ENCODE measurements at regions not wholly inside any gene's neighbourhood (a gene's known extent, or its start where the extent isn't known, plus 50 kb on each side); places are given as distances from the start of the nearest gene placed in this dataset.
A peak's percentile ranks its signal among the peaks of the same experiment; 100 is the strongest.
"Not testable (repeated sequence)": the region's sequence is repeated elsewhere in the genome, so short reads cannot be mapped to it uniquely, and the experiment has no call there.

GRCh38 chr3:150300388-150300787 is 107.7 kb upstream of the TSC22D2 start:
- no peak for DNase-seq

GRCh38 chr3:150299201-150299600 is 108.9 kb upstream of the TSC22D2 start:
- no peak for DNase-seq

- DNase-seq = no peak
Measured at GRCh38 chr3:150296966-150297365, 111.1 kb upstream of the TSC22D2 start.

- no peak for DNase-seq
Measured at GRCh38 chr3:150296123-150296735, 111.9 kb upstream of the TSC22D2 start.

- DNase-seq = no peak
Measured at GRCh38 chr3:150293401-150294001, 114.6 kb upstream of the TSC22D2 start.

- no peak for DNase-seq
Measured at GRCh38 chr3:150292891-150293290, 115.2 kb upstream of the TSC22D2 start.

GRCh38 chr3:150291515-150291914 is 116.6 kb upstream of the TSC22D2 start:
- DNase-seq = no peak

- DNase-seq = peak in 1 of 2 experiments; percentile 6
Measured at GRCh38 chr3:150286390-150287147, 121.5 kb upstream of the TSC22D2 start.

GRCh38 chr3:150285601-150286000 is 122.5 kb upstream of the TSC22D2 start:
- no peak for DNase-seq

- DNase-seq = no peak
Measured at GRCh38 chr3:150278843-150279381, 129.2 kb upstream of the TSC22D2 start.

- DNase-seq = no peak
Measured at GRCh38 chr3:150278195-150278594, 129.9 kb upstream of the TSC22D2 start.

- no peak for DNase-seq
Measured at GRCh38 chr3:150277444-150277843, 130.7 kb upstream of the TSC22D2 start.

- no peak for DNase-seq
Measured at GRCh38 chr3:150275941-150276340, 132.2 kb upstream of the TSC22D2 start.

- no peak for DNase-seq
Measured at GRCh38 chr3:150274372-150274771, 133.7 kb upstream of the TSC22D2 start.

GRCh38 chr3:150273396-150273795 is 134.7 kb upstream of the TSC22D2 start:
- DNase-seq = no peak

- no peak for DNase-seq
Measured at GRCh38 chr3:150271591-150271960, 136.5 kb upstream of the TSC22D2 start.

GRCh38 chr3:150270883-150271590 is 137.1 kb upstream of the TSC22D2 start:
- DNase-seq = no peak

GRCh38 chr3:150270444-150270843 is 137.7 kb upstream of the TSC22D2 start:
- not testable (repeated sequence) for DNase-seq

- no peak for DNase-seq
Measured at GRCh38 chr3:150269526-150269925, 138.6 kb upstream of the TSC22D2 start.

- no peak for DNase-seq
Measured at GRCh38 chr3:150268426-150269391, 139.4 kb upstream of the TSC22D2 start.

GRCh38 chr3:150267288-150267687 is 140.8 kb upstream of the TSC22D2 start:
- DNase-seq = no peak

- DNase-seq = no peak
Measured at GRCh38 chr3:150265305-150265704, 142.8 kb upstream of the TSC22D2 start.
